ENCODE measurements at regions not wholly inside any gene's neighbourhood (a gene's known extent, or its start where the extent isn't known, plus 50 kb on each side); places are given as distances from the start of the nearest gene placed in this dataset.

GRCh38 chrX:39676434-39676833 lies 421.3 kb downstream of the BCOR start:
- no peak overlapping the region for H3K4me3 ChIP-seq (ENCODE audit: low read length)
- TF ChIP-seq CTCF (conservative IDR thresholded peaks at IDR 0.05; ENCODE audit: low read depth, low read length) = no peak
- DNase-seq (ENCODE audit: low read depth) = no peak

- H3K4me3 ChIP-seq (ENCODE audit: low read length) = no peak overlapping the region
- no peak for TF ChIP-seq CTCF (conservative IDR thresholded peaks at IDR 0.05; ENCODE audit: low read depth, low read length)
- no peak for DNase-seq (ENCODE audit: low read depth)
Observed at GRCh38 chrX:39677585-39677977, 420.2 kb downstream of the BCOR start.

GRCh38 chrX:39677978-39678791 lies 419.6 kb downstream of the BCOR start:
- DNase-seq (ENCODE audit: low read depth) = no peak
- no peak overlapping the region for H3K4me3 ChIP-seq (ENCODE audit: low read length)

GRCh38 chrX:39678914-39679313 lies 418.8 kb downstream of the BCOR start:
- DNase-seq (ENCODE audit: low read depth) = no peak
- no peak overlapping the region for H3K4me3 ChIP-seq (ENCODE audit: low read length)
- TF ChIP-seq CTCF (conservative IDR thresholded peaks at IDR 0.05; ENCODE audit: low read depth, low read length) = no peak

More at GRCh38 chrX:39677978-39678791, 419.6 kb downstream of the BCOR start:
- no peak for TF ChIP-seq CTCF (conservative IDR thresholded peaks at IDR 0.05; ENCODE audit: low read depth, low read length)

- TF ChIP-seq CTCF (conservative IDR thresholded peaks at IDR 0.05; ENCODE audit: low read depth, low read length) = no peak
- DNase-seq (ENCODE audit: low read depth) = no peak
- no peak overlapping the region for H3K4me3 ChIP-seq (ENCODE audit: low read length)
Observed at GRCh38 chrX:39679497-39680157, 418.1 kb downstream of the BCOR start.

GRCh38 chrX:39681885-39682284 lies 415.9 kb downstream of the BCOR start:
- no peak for DNase-seq (ENCODE audit: low read depth)
- H3K4me3 ChIP-seq (ENCODE audit: low read length) = no peak overlapping the region
- TF ChIP-seq CTCF (conservative IDR thresholded peaks at IDR 0.05; ENCODE audit: low read depth, low read length) = no peak

- no peak for DNase-seq (ENCODE audit: low read depth)
Observed at GRCh38 chrX:39682778-39683177, 415.0 kb downstream of the BCOR start.

More at GRCh38 chrX:39682778-39683177, 415.0 kb downstream of the BCOR start:
- H3K4me3 ChIP-seq (ENCODE audit: low read length) = no peak overlapping the region
- no peak for TF ChIP-seq CTCF (conservative IDR thresholded peaks at IDR 0.05; ENCODE audit: low read depth, low read length)
